HCT116 (cell line): ENCODE measurements at regions not wholly inside any gene's neighbourhood (a gene's known extent, or its start where the extent isn't known, plus 50 kb on each side); places are given as distances from the start of the nearest gene placed in this dataset.

Experiments
- ATAC-seq: fragments of 200-7000 bp; cut with Tn5 transposase; 2 replicates; pipeline ENCODE4 v1.9.1; 2020; ENCODE audit warnings: mild to moderate bottlenecking, moderate library complexity
- BruUV-seq: library from RNA; stranded (reverse); fragments of 400-500 nt; replicated peaks from 2 replicates; lab custom pipeline; 2021; lab: Mats Ljungman, UMichigan
- CTCF ChIA-PET: fragments of 300-600 bp; sonication (Branson Sonifier 250); formaldehyde crosslinking; loops from one replicate; lab custom pipeline; 2021; ENCODE audit warnings: antibody characterized with exemption; lab: Charles Lee
- POLR2A ChIA-PET: fragments of 300-600, 350-600 bp; sonication (Branson Sonifier 250); formaldehyde crosslinking; loops from one replicate; lab custom pipeline; 2021; ENCODE audit warnings: antibody characterized with exemption; lab: Charles Lee
- RAD21 ChIA-PET, 2 experiments: fragments of 300-600 bp; sonication (Branson Sonifier 250); formaldehyde crosslinking; loops; one replicate each; lab custom pipeline; 2023; ENCODE audit warnings: low total read pairs in 2 of 2; ENCODE audit not compliant: uncharacterized antibody in 2 of 2, unreplicated experiment in 2 of 2, low non-redundant PET in 1 of 2; lab: Charles Lee
- DNase-seq: peaks from one replicate; pipeline ENCODE4 v3.0.0-alpha.2; 2010; ENCODE audit warnings: low read depth, low spot score
- H2AFZ ChIP-seq: fragments of 200-600 bp; shearing (Covaris generic), sonication (generic); 2 replicates; pipeline ENCODE4 v1.6.1; 2017; ENCODE audit warnings: low read depth, mixed run types, mixed read lengths, antibody characterized with exemption, low read length; ENCODE audit not compliant: poor library complexity, severe bottlenecking
- H3K27ac ChIP-seq: 2 replicates; pipeline ENCODE4 v1.5.1; 2012; ENCODE audit warnings: low read depth, low read length
- H3K27me3 ChIP-seq: fragments of 200-600 bp; sonication (generic); 2 replicates; pipeline ENCODE4 v1.6.1; 2016; ENCODE audit warnings: mixed run types, low read length, mixed read lengths; ENCODE audit not compliant: insufficient read depth
- H3K36me3 ChIP-seq, 2 experiments: fragments of 200-500 bp in 1 of 2; fragments of 200-600 bp in 1 of 2; sonication (Bioruptor generic) in 1 of 2; sonication (generic) in 1 of 2; 2 replicates each; pipeline versions ENCODE4 v1.5.1 to v1.6.1; 2014 to 2016; ENCODE audit warnings: low read length in 2 of 2, inconsistent platforms in 1 of 2, mixed read lengths in 1 of 2, mixed run types in 1 of 2; ENCODE audit not compliant: insufficient read depth in 2 of 2, control insufficient read depth in 1 of 2
- H3K4me1 ChIP-seq, 2 experiments: fragments of 200-600 bp in 1 of 2; sonication (generic) in 1 of 2; 2 replicates each; pipeline versions ENCODE4 v1.5.1 to v1.6.1; 2012 to 2017; ENCODE audit warnings: low read length in 2 of 2, inconsistent platforms in 1 of 2, mild to moderate bottlenecking in 1 of 2, mixed read lengths in 1 of 2, mixed run types in 1 of 2, moderate library complexity in 1 of 2; ENCODE audit not compliant: insufficient read depth in 2 of 2, control insufficient read depth in 1 of 2
- H3K4me2 ChIP-seq: fragments of 200-600 bp; sonication (generic); 2 replicates; pipeline ENCODE4 v1.6.1; 2017; ENCODE audit warnings: mixed run types, low read length, mixed read lengths
- H3K4me3 ChIP-seq, 2 experiments: fragments of 200-600 bp in 1 of 2; sonication (generic) in 1 of 2; replicated peaks in 1 of 2; 2 replicates each; pipeline ENCODE4 v1.5.1; 2011 to 2016; ENCODE audit warnings: low read length in 2 of 2, control low read depth in 1 of 2, low read depth in 1 of 2, mild to moderate bottlenecking in 1 of 2, mixed read lengths in 1 of 2, mixed run types in 1 of 2
- H3K79me2 ChIP-seq: fragments of 200-600 bp; sonication (generic); 2 replicates; pipeline ENCODE4 v1.6.1; 2017; ENCODE audit warnings: mild to moderate bottlenecking, mixed run types, low read length, moderate library complexity, mixed read lengths; ENCODE audit not compliant: insufficient read depth
- H3K9ac ChIP-seq: fragments of 200-600 bp; sonication (generic); 2 replicates; pipeline ENCODE4 v1.6.1; 2016; ENCODE audit warnings: low read length, mixed read lengths
- H3K9me2 ChIP-seq: fragments of 200-600 bp; sonication (generic), shearing (Covaris generic); 2 replicates; pipeline ENCODE4 v1.6.1; 2017; ENCODE audit warnings: mixed run types, mild to moderate bottlenecking, moderate library complexity; ENCODE audit not compliant: insufficient read depth
- H3K9me3 ChIP-seq, 2 experiments: fragments of 200-500 bp in 1 of 2; fragments of 200-600 bp in 1 of 2; sonication (Bioruptor generic) in 1 of 2; sonication (generic) in 1 of 2; 2 replicates each; pipeline ENCODE4 v1.6.1; 2014 to 2017; ENCODE audit warnings: low read length in 2 of 2, mixed read lengths in 2 of 2, inconsistent platforms in 1 of 2, low read depth in 1 of 2, mild to moderate bottlenecking in 1 of 2, mixed run types in 1 of 2, moderate library complexity in 1 of 2; ENCODE audit not compliant: control insufficient read depth in 1 of 2, insufficient read depth in 1 of 2
- H4K20me1 ChIP-seq: fragments of 200-600 bp; sonication (generic), shearing (Covaris generic); 2 replicates; pipeline ENCODE4 v1.6.1; 2017; ENCODE audit warnings: mixed run types, mild to moderate bottlenecking, moderate library complexity; ENCODE audit not compliant: insufficient read depth
- CBX3 ChIP-seq: IDR thresholded peaks from 2 replicates; pipeline ENCODE4 v1.6.1; 2012; ENCODE audit warnings: low read depth
- CEBPB ChIP-seq: IDR thresholded peaks from 2 replicates; pipeline ENCODE4 v1.6.1; 2012; ENCODE audit warnings: low read depth
- ELF1 ChIP-seq: IDR thresholded peaks from 2 replicates; pipeline ENCODE4 v1.6.1; 2012; ENCODE audit warnings: low read depth, borderline replicate concordance
- EZH2phosphoT487 ChIP-seq: fragments of 200-600 bp; IDR thresholded peaks from 2 replicates; pipeline ENCODE4 v1.6.1; 2018; ENCODE audit warnings: antibody characterized with exemption, borderline replicate concordance
- POLR2A ChIP-seq: IDR thresholded peaks from 2 replicates; pipeline ENCODE4 v1.7.0; 2011; ENCODE audit warnings: borderline replicate concordance; ENCODE audit not compliant: insufficient read depth, insufficient read length; ENCODE audit errors: extremely low read depth
- SIN3A ChIP-seq: IDR thresholded peaks from 2 replicates; pipeline ENCODE4 v1.6.1; 2012; ENCODE audit warnings: low read depth
- SRF ChIP-seq: IDR thresholded peaks from 2 replicates; pipeline ENCODE4 v1.6.1; 2012; ENCODE audit warnings: low read depth
- YY1 ChIP-seq: IDR thresholded peaks from 2 replicates; pipeline ENCODE4 v1.6.1; 2011; ENCODE audit warnings: low read length, low read depth, moderate library complexity, mild to moderate bottlenecking; ENCODE audit not compliant: insufficient replicate concordance; ENCODE audit errors: extremely low read depth
- ZFX ChIP-seq: fragments of 450-650 bp; IDR thresholded peaks from 2 replicates; pipeline ENCODE4 v1.6.1; 2017
- ZNF274 ChIP-seq: fragments of 200-500 bp; sonication (Bioruptor generic); IDR thresholded peaks from 2 replicates; pipeline ENCODE4 v1.6.1; 2014; ENCODE audit warnings: mild to moderate bottlenecking, low read depth, low read length, inconsistent platforms
- intact Hi-C: fragments of 100-400 bp; cut with micrococcal nuclease; formaldehyde crosslinking; loops from 2 replicates; pipeline ENCODE4 v1.10.0; 2022
- TF ChIP-seq, protein P1 (sequence below): IDR thresholded peaks from 2 replicates; pipeline ENCODE4 v1.6.1; 2012
- TF ChIP-seq, protein P2 (sequence below): IDR thresholded peaks from 2 replicates; pipeline ENCODE4 v1.6.1; 2012; ENCODE audit warnings: low read depth
- TF ChIP-seq, protein P3 (sequence below), 3 experiments: fragments of 200-600 bp in 1 of 3; sonication (generic) in 1 of 3; IDR thresholded peaks in 2 of 3; conservative IDR thresholded peaks in 1 of 3; 2 replicates each; pipeline ENCODE4 v1.5.1; 2012 to 2017; ENCODE audit warnings: low read depth in 2 of 3, low read length in 2 of 3, antibody characterized with exemption in 1 of 3, borderline replicate concordance in 1 of 3, control low read depth in 1 of 3, mild to moderate bottlenecking in 1 of 3, mixed read lengths in 1 of 3, mixed run types in 1 of 3, moderate library complexity in 1 of 3; ENCODE audit not compliant: insufficient read depth in 1 of 3

DNA sequence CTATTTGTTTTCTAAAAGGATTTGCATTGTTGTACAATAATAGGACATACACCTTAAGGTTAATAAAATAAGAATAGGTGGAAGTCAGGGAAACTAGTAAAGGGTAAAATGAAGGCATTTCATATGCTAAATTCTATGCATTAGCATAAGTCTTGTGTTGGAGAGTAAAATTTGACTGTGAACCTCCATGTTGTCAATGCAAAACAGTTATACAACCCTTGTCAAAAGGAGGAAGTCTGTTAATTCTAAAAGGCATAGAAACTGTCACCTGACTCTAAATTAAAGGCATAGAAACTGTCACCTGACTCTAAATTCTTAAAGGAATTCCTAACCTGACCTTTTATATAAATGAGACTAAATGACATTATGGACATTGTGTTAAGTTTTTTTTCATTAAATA is 291.8 kb downstream of the OLFM3 start:
- Histone ChIP-seq H3K9me3 (0 out of 4 replicates have a peak, but pooled peaks cover 0 to 4% of the 10 kb centered on the region in 2 experiments), H3K9ac (no peak overlapping the region), H3K9me2 (no peaks in the 10 kb centered on the region), H3K4me1 (no peaks in the 10 kb centered on the region), H3K4me3 (no peak overlapping the region), H3K27ac (no peak overlapping the region), H2AFZ (no peak overlapping the region), H4K20me1 (no peaks in the 10 kb centered on the region), H3K79me2 (no peaks in the 10 kb centered on the region), H3K27me3 (no peaks in the 10 kb centered on the region), H3K36me3 (no peaks in the 10 kb centered on the region), H3K4me2 (no peak overlapping the region)
- BruUV-seq = no TSS peak
- ChIA-PET RAD21 (no interaction called here), POLR2A (no interaction called here), CTCF (no interaction called here)
- TF ChIP-seq EZH2phosphoT487 (no peak), ZNF274 (no peak), YY1 (no peak), SRF (no peak), POLR2A (no peak), SIN3A (no peak), ELF1 (no peak), ZFX (no peak), CEBPB (no peak), CBX3 (no peak)
- TF ChIP-seq, protein P1, sequence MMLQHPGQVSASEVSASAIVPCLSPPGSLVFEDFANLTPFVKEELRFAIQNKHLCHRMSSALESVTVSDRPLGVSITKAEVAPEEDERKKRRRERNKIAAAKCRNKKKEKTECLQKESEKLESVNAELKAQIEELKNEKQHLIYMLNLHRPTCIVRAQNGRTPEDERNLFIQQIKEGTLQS = no peak
- TF ChIP-seq, protein P2, sequence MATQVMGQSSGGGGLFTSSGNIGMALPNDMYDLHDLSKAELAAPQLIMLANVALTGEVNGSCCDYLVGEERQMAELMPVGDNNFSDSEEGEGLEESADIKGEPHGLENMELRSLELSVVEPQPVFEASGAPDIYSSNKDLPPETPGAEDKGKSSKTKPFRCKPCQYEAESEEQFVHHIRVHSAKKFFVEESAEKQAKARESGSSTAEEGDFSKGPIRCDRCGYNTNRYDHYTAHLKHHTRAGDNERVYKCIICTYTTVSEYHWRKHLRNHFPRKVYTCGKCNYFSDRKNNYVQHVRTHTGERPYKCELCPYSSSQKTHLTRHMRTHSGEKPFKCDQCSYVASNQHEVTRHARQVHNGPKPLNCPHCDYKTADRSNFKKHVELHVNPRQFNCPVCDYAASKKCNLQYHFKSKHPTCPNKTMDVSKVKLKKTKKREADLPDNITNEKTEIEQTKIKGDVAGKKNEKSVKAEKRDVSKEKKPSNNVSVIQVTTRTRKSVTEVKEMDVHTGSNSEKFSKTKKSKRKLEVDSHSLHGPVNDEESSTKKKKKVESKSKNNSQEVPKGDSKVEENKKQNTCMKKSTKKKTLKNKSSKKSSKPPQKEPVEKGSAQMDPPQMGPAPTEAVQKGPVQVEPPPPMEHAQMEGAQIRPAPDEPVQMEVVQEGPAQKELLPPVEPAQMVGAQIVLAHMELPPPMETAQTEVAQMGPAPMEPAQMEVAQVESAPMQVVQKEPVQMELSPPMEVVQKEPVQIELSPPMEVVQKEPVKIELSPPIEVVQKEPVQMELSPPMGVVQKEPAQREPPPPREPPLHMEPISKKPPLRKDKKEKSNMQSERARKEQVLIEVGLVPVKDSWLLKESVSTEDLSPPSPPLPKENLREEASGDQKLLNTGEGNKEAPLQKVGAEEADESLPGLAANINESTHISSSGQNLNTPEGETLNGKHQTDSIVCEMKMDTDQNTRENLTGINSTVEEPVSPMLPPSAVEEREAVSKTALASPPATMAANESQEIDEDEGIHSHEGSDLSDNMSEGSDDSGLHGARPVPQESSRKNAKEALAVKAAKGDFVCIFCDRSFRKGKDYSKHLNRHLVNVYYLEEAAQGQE = no peak
- TF ChIP-seq, protein P3, sequence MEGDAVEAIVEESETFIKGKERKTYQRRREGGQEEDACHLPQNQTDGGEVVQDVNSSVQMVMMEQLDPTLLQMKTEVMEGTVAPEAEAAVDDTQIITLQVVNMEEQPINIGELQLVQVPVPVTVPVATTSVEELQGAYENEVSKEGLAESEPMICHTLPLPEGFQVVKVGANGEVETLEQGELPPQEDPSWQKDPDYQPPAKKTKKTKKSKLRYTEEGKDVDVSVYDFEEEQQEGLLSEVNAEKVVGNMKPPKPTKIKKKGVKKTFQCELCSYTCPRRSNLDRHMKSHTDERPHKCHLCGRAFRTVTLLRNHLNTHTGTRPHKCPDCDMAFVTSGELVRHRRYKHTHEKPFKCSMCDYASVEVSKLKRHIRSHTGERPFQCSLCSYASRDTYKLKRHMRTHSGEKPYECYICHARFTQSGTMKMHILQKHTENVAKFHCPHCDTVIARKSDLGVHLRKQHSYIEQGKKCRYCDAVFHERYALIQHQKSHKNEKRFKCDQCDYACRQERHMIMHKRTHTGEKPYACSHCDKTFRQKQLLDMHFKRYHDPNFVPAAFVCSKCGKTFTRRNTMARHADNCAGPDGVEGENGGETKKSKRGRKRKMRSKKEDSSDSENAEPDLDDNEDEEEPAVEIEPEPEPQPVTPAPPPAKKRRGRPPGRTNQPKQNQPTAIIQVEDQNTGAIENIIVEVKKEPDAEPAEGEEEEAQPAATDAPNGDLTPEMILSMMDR (IDR thresholded peaks at IDR 0.05 in 2 of 3, conservative IDR thresholded peaks at IDR 0.05 in 1 of 3; ENCODE audit: borderline replicate concordance in 1 of 3, insufficient read depth in 1 of 3, low read depth in 2 of 3, low read length in 2 of 3) = no peak
- intact Hi-C loops = no loop called here
- no peak for DNase-seq
- ATAC-seq = no peak
